SU-DHL-6 (cell line): ENCODE measurements at regions not wholly inside any gene's neighbourhood (a gene's known extent, or its start where the extent isn't known, plus 50 kb on each side); places are given as distances from the start of the nearest gene placed in this dataset.

Source experiments
- EZH2phosphoT487 ChIP-seq: fragments of 200-600 bp; sonication (generic), shearing (Covaris generic); conservative IDR thresholded peaks from 2 replicates; pipeline ENCODE4 v1.6.1; 2018; ENCODE audit warnings: mild to moderate bottlenecking, antibody characterized with exemption, low read length, moderate library complexity, mixed read lengths
- TF ChIP-seq, protein P1 (sequence below): fragments of 200-600 bp; sonication (generic); IDR thresholded peaks from one replicate; pipeline ENCODE4 v1.5.1; 2017; ENCODE audit warnings: antibody characterized with exemption, mild to moderate bottlenecking, low read length, moderate library complexity; ENCODE audit not compliant: insufficient read depth, poor library complexity, severe bottlenecking

DNA sequence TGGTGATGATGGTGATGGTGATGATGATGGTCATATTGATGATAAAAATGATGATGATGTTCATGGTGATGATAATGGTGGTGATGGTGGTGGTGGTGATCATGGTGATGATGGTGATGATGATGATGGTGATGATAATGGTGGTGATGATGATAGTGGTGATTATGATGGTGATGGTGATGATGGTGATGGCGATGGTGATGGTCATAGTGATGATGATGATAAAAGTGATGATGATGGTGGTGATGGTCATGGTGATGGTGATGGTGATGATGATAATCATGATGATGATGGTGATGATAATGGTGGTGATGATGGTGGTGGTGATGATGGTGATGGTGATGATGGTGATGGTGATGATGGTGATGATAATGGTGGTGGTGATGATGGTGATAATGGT is 478.7 kb downstream of the TYW1 start:
- TF ChIP-seq, protein P1, sequence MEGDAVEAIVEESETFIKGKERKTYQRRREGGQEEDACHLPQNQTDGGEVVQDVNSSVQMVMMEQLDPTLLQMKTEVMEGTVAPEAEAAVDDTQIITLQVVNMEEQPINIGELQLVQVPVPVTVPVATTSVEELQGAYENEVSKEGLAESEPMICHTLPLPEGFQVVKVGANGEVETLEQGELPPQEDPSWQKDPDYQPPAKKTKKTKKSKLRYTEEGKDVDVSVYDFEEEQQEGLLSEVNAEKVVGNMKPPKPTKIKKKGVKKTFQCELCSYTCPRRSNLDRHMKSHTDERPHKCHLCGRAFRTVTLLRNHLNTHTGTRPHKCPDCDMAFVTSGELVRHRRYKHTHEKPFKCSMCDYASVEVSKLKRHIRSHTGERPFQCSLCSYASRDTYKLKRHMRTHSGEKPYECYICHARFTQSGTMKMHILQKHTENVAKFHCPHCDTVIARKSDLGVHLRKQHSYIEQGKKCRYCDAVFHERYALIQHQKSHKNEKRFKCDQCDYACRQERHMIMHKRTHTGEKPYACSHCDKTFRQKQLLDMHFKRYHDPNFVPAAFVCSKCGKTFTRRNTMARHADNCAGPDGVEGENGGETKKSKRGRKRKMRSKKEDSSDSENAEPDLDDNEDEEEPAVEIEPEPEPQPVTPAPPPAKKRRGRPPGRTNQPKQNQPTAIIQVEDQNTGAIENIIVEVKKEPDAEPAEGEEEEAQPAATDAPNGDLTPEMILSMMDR, result no peak
- TF ChIP-seq EZH2phosphoT487, result no peak
